Mucosa of gallbladder (tissue), 1 donor: ENCODE measurements at regions not wholly inside any gene's neighbourhood (a gene's known extent, or its start where the extent isn't known, plus 50 kb on each side); places are given as distances from the start of the nearest gene placed in this dataset.
"Not testable (repeated sequence)": the region's sequence is repeated elsewhere in the genome, so short reads cannot be mapped to it uniquely, and the experiment has no call there.

Experiments
- DNase-seq: peaks from one replicate; pipeline ENCODE4 v3.0.0-alpha.2; 2020; ENCODE audit warnings: low spot score
- donor health status: DM: no; HTN: no; CAD: no.

GRCh38 chr3:157857440-157857839, 248.8 kb downstream of the SHOX2 start:
- DNase-seq: no peak

GRCh38 chr3:157856078-157856939, 249.9 kb downstream of the SHOX2 start:
- peak; percentile 30 for DNase-seq

GRCh38 chr3:157845839-157846238, 260.4 kb downstream of the SHOX2 start:
- not testable (repeated sequence) for DNase-seq

GRCh38 chr3:157844800-157845565, 261.2 kb downstream of the SHOX2 start:
- DNase-seq: no peak

- no peak for DNase-seq
Measured at GRCh38 chr3:157844216-157844615, 262.0 kb downstream of the SHOX2 start.

- DNase-seq: no peak
Measured at GRCh38 chr3:157841029-157841428, 265.2 kb downstream of the SHOX2 start.

- no peak for DNase-seq
Measured at GRCh38 chr3:157840564-157840963, 265.7 kb downstream of the SHOX2 start.

GRCh38 chr3:157838457-157838856, 267.8 kb downstream of the SHOX2 start:
- no peak for DNase-seq

GRCh38 chr3:157837336-157837735, 268.9 kb downstream of the SHOX2 start:
- DNase-seq: no peak

GRCh38 chr3:157836022-157836421, 270.2 kb downstream of the SHOX2 start:
- no peak for DNase-seq

- no peak for DNase-seq
Measured at GRCh38 chr3:157832588-157832987, 273.6 kb downstream of the SHOX2 start.

GRCh38 chr3:157830556-157831236, 275.5 kb downstream of the SHOX2 start:
- no peak for DNase-seq

- no peak for DNase-seq
Measured at GRCh38 chr3:157829786-157830185, 276.4 kb downstream of the SHOX2 start.

GRCh38 chr3:157824281-157824680, 281.9 kb downstream of the SHOX2 start:
- no peak for DNase-seq

- DNase-seq: no peak
Measured at GRCh38 chr3:157823050-157823449, 283.2 kb downstream of the SHOX2 start.

- no peak for DNase-seq
Measured at GRCh38 chr3:157820157-157820517, 286.1 kb downstream of the SHOX2 start.

GRCh38 chr3:157819270-157820156, 286.7 kb downstream of the SHOX2 start:
- DNase-seq: no peak

- DNase-seq: no peak
Measured at GRCh38 chr3:157816896-157817295, 289.3 kb downstream of the SHOX2 start.

- no peak for DNase-seq
Measured at GRCh38 chr3:157816296-157816695, 289.9 kb downstream of the SHOX2 start.

GRCh38 chr3:157815739-157816138, 290.5 kb downstream of the SHOX2 start:
- no peak for DNase-seq

GRCh38 chr3:157810924-157811718, 295.1 kb downstream of the SHOX2 start:
- DNase-seq: no peak
